Activated CD4-positive, alpha-beta T cell treated with anti-CD3 and anti-CD28 coated beads, Interleukin-2, amount 50 U/mL, for 24 hours (primary cell): ENCODE measurements at regions not wholly inside any gene's neighbourhood (a gene's known extent, or its start where the extent isn't known, plus 50 kb on each side); places are given as distances from the start of the nearest gene placed in this dataset.
"Not testable (repeated sequence)": the region's sequence is repeated elsewhere in the genome, so short reads cannot be mapped to it uniquely, and the experiment has no call there.

Source experiments
- DNase-seq, 2 donors: peaks; one replicate each; pipeline ENCODE4 v3.0.0-alpha.2; 2020; ENCODE audit warnings: low read depth in 1 of 2, low spot score in 1 of 2

GRCh38 chrX:39767446-39767845, 330.3 kb downstream of the BCOR start:
- no peak for DNase-seq

DNA sequence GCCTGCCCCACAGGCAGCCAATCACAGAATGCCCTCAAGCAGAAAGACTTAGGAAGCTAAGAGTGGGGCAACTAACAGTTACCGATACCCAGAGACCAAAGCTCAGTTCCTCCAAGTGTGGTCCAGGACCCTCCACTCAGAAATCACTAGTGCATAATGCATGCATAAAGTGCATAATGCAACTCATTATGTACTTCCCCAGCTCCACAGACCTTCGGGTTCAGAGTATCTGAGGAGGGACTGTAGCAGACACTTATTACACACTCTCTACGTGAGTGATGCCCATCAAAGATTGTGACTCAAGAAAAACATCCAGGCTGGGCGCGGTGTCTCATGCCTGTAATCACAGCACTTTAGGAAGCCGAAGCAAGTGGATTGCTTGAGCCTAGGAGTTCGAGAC, 328.0 kb downstream of the BCOR start:
- no peak for DNase-seq

DNA sequence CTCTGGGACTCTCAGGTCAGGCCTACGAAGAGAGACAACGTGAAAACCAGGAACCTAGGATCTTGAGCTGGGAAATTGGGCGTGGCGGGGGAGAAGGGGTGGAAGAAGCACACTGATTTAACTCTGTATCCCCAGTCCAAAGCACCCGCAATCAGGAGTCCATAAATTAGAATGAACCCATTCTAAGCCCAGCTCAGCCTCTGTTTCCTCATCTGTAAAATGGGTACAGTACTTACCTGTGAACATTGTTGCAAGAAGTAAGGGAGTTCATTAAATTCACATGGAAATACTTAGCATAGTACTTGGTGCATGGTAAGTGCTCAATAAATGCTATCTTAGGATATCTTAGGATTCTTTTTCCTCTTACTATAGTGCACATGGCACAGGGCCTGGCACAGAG, 326.7 kb downstream of the BCOR start:
- no peak for DNase-seq

- peak; percentile 22 to 65 for DNase-seq
Measured at GRCh38 chrX:39772057-39772832, 325.5 kb downstream of the BCOR start.

GRCh38 chrX:39773150-39773549, 324.6 kb downstream of the BCOR start:
- DNase-seq = no peak

DNA sequence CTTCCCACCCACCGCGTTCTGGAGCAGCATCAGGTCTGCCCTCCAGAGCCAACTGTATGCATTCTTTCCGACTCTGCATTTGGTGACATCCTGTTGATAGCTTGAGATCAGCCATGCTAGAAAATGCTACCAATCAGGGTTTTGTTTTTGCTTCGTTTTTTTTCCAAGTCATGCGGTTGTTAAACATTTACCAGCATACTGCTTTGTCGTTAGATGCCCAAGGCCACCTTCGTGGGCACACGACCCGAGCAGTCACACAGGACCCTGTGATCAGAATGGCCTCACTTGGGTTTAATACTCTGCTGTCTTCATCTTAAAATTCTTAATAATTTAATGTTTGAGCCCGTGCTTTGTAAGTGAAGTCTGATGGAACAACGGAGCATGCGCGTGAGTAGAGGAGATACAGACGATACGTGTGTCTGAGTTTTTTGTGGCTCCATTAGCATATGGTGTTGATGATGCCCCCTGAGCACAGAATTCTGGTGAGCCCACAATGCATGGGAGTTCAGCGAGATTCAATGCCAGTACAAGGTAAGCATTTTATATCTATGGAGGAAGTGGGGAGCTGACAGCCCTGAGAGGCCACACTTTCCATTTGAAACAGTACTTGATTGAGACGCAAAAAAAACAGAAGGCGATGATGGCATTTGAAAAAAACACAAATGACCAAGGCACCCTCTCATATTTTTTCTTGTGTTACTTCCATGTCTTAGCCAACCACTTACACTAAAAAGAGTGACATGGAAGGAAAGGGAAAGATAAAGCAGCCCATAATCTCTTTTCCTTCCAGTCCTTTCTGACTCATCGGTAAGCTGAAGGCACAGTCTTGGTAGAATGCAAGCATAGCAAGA, 323.6 kb downstream of the BCOR start:
- no peak for DNase-seq

- no peak for DNase-seq
Measured at GRCh38 chrX:39774774-39775328, 322.9 kb downstream of the BCOR start.

DNA sequence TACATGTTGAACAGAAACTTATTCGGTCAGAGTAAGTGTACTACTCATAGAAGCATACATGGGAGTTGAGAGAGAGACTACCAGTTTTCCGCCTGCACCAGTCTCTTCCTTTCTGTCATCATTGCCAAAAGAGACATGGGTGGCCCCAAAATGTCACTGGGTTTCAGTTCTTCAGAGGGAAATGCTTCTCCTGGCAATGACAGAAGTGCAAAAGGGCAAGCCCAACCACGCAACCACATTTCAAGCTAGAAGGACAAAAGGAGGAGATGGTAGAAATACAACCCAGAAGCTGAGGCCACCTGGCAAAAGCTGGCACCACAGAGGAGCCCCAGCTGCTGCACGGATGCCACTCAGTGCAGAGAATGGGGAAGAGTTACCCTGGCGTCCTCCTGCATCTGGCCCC, 320.1 kb downstream of the BCOR start:
- no peak for DNase-seq

DNA sequence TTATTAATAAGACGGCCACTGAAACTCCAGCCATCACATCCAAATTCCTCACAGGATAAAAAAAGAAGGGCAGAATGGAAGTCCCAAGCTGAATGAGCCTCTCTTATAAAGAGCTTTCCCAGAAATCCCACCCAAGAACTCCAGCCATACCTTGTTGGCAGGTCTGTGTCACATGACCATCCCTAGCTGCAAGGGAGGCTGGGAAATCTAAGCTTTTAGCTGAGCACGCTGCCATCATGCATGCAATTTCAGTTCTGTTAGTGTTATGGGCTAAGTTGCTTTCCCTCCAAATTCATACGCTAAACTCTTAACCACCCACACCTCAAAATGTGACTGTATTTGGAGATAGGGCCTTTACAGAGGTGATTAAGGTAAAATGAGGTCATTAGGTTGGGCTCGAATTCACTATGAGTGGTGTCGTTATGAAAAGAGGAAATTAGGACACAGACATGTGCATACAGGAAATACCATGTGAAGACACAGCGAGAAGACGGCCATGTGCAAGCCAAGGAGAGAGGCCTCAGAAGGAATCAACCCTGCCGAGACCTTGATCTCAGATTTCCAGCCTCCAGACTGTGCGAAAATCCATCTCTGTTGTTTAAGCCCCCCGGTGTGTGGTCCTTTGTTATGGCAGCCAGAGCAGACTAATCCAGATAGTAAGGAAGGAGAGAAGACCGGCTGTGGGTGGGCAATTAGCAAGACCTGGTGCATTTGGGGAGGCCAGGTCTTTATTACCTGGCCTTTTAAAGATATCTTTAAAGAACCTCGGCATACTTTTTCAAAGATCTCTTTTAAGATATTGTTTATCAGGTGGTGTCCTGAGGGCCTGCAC, 317.6 kb downstream of the BCOR start:
- DNase-seq = no peak

DNA sequence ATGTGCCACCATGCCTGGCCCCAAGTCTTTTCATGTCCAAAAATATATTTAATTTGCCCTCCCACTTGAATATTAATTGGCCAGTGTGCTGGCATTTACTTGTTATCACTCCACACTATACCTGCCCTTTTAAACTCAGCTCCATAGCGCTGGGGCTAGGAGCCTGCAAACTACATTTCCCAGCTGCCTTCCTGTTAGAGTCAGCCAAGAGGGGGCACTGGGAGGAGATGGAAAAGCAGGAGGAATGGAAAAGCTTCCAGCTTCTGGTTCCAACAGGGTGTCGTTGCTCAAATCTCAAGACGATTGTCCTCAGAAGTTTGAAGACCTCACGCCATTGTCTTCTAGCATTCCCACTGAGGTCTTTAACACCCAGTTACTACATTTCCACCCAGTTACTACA, 315.5 kb downstream of the BCOR start:
- DNase-seq = no peak

DNA sequence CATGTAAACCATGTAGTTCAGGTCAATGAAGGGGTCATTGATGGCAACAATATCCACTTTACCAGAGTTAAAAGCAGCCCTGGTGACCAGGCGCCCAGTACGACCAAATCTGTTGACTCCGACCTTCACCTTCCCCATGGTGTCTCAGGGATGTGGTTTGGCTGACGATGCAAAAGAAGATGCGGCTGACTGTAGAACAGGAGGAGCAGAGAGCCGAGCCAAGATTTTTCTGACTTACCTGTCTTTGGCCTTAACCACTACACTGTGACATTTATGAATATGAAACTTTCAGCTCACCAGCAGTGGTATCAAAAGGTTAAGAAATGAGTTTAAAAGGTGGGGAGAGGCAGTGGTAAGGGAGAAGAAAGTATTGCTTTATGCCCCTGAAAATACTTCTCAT, 309.8 kb downstream of the BCOR start:
- no peak for DNase-seq

- no peak for DNase-seq
Measured at GRCh38 chrX:39788521-39788920, 309.2 kb downstream of the BCOR start.

DNA sequence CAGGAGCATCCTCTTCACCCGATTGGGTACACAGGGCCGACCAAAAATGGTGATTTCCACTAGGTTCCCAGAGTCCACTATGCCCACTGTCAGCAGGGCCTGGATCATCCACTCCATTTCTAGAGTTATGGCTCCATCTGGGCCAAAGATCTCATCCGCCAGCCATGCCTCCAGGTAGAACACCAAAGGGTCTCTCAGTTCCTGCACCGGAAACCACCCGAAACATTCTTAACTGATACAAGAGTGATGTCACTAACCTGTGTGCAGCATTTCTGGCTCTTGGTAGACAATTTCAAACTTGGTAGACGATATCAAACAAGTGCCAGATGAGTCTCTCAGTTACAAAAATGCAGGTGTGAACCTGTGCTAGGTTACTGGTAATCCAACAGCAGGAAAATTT, 306.1 kb downstream of the BCOR start:
- DNase-seq = no peak

DNA sequence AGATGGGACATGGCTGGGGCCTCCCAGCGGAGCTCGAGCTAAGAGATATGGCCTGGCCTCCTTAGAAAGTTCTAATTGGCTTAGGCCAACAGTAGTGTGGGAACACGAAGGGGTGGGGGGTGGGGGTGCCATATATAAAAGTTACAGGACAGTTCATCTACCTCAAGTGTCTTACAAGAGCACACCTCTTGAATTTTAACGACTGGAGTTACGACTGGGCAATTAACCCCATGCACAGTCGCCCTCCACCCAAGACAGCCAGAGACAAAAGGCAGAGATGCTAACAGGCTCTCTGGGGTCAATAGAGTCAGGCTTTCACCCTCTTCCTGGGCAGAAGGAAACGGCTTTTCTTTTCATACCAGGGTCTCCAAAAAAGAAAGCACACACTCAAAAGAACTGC, 302.2 kb downstream of the BCOR start:
- DNase-seq = no peak

GRCh38 chrX:39796856-39797255, 300.9 kb downstream of the BCOR start:
- no peak for DNase-seq

DNA sequence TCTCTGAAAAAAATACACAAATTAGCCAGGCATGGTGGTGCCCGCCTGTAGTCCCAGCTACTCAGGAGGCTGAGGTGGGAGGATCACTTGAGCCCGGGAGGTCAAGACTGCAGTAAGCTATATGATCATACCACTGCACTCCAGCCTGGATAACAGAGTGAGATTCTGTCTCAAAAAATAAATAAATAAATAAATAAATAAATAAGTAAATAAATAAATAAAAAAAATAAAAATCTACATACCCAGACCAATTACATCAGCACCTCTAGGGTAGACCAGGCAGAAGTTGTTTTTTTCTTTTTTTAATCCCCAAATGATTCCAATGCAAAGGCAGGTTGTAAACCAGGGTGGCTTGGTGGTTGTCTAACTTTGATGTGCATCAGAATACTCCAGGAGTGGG, 299.3 kb downstream of the BCOR start:
- DNase-seq = not testable (repeated sequence)

DNA sequence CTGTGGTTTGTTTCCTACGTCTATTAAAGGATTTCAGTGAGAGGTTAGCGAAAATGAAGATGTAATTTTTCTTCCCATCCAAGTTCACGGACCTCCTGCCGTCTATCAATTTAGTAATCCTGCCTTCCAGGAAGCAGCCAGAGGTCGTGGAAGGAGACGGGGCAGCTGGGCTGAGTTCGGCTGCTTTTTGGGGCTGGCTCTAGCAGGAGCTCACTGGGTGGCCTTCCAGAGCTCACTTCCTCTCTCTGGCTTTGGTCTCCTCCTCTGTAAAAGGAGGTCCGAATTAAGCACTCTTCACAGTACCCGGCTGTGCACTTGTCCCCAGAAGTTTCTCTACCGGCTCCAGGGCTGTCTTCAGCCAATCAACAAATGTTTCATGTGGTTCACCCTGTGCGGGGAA, 295.4 kb downstream of the BCOR start:
- no peak for DNase-seq

- no peak for DNase-seq
Measured at GRCh38 chrX:39802908-39803307, 294.9 kb downstream of the BCOR start.

GRCh38 chrX:39805022-39805421, 292.7 kb downstream of the BCOR start:
- no peak for DNase-seq

DNA sequence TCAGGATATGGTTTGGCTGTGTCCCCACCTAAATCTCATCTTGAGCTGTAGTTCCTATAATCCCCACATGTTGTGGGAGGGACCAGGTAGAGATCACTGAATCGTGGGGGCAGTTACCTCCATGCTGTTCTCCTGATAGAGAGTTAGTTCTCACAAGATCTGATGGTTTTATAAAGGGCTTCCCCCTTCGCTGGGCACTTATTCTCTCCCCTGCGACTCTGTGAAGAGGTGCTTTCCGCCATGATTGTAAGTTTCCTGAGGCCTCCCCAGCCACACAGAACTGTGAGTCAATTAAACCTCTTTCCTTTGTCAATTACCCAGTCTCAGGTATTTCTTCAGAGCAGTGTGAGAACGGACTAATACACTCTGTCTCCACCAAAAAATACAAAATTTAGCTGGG, 291.9 kb downstream of the BCOR start:
- no peak for DNase-seq

DNA sequence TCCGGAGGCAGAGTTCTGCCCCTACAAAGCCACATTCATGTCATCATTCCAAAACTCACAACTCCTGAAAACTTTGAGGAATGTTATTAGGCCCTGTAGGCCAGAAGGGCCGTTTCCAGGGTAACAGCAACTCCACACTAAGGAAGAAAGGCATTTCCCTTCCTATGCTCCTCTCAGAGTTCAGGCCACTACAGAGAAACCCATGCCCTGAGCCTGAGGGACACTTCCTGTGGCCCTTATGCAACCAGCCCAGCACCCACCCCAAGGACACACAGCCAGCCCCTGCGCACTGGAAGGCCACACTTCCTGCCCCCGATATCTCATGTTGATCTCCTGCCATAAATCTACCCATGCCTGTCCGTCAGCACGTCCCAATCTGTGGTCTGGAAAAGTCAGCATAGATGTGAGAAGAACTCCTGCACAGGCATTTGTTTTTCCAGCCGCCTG, 289.3 kb downstream of the BCOR start:
- DNase-seq = no peak
